Endothelial cell of umbilical vein (primary cell): ENCODE measurements at regions not wholly inside any gene's neighbourhood (a gene's known extent, or its start where the extent isn't known, plus 50 kb on each side); places are given as distances from the start of the nearest gene placed in this dataset.

Source experiments
- EZH2 ChIP-seq: IDR thresholded peaks from 2 replicates; pipeline ENCODE4 v1.6.1; 2012; ENCODE audit warnings: borderline replicate concordance, low read depth, mild to moderate bottlenecking, moderate library complexity, low read length, inconsistent platforms; ENCODE audit not compliant: severe bottlenecking
- FOS ChIP-seq: IDR thresholded peaks from 2 replicates; pipeline ENCODE4 v1.6.1; 2011; ENCODE audit warnings: mild to moderate bottlenecking, low read length, moderate library complexity, borderline replicate concordance; ENCODE audit not compliant: insufficient read depth
- JUN ChIP-seq: IDR thresholded peaks from 2 replicates; pipeline ENCODE4 v1.6.1; 2011; ENCODE audit warnings: borderline replicate concordance, low read depth; ENCODE audit not compliant: insufficient read length, insufficient read depth
- POLR2A ChIP-seq: IDR thresholded peaks from 2 replicates; pipeline ENCODE4 v1.6.1; 2012; ENCODE audit warnings: low read depth, mild to moderate bottlenecking, control low read depth, low read length
- TF ChIP-seq, protein P1 (sequence below), 2 donors: IDR thresholded peaks; 1 replicate in 1 of 2; 2 replicates in 1 of 2; pipeline ENCODE4 v1.5.1; 2011; ENCODE audit warnings: low read length in 2 of 2, mild to moderate bottlenecking in 2 of 2, moderate library complexity in 2 of 2, control low read depth in 1 of 2, inconsistent platforms in 1 of 2, low read depth in 1 of 2; ENCODE audit not compliant: insufficient read depth in 1 of 2; ENCODE audit errors: extremely low read depth in 1 of 2
- TF ChIP-seq, protein P2 (sequence below): IDR thresholded peaks from 2 replicates; pipeline ENCODE4 v1.6.1; 2011; ENCODE audit not compliant: insufficient read depth, insufficient read length

DNA sequence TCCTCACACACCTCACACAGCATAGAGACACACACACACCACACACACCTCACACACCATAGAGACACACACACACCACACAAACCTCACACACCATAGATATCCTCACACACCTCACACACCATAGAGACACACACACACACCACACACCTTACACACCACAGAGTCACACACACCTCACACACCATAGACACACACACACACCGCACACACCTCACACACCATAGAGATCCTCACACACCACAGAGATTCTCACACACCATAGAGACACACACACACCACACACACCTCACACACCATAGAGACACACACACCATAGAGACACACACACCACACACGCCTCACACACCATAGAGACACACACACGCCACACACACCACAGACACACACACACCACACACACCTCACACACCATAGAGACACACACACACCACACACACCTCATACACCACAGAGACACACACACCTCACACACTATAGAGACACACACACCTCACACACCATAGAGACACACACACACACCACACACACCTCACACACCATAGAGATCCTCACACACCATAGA, 270.6 kb downstream of the CYRIA start:
- TF ChIP-seq, protein P1, sequence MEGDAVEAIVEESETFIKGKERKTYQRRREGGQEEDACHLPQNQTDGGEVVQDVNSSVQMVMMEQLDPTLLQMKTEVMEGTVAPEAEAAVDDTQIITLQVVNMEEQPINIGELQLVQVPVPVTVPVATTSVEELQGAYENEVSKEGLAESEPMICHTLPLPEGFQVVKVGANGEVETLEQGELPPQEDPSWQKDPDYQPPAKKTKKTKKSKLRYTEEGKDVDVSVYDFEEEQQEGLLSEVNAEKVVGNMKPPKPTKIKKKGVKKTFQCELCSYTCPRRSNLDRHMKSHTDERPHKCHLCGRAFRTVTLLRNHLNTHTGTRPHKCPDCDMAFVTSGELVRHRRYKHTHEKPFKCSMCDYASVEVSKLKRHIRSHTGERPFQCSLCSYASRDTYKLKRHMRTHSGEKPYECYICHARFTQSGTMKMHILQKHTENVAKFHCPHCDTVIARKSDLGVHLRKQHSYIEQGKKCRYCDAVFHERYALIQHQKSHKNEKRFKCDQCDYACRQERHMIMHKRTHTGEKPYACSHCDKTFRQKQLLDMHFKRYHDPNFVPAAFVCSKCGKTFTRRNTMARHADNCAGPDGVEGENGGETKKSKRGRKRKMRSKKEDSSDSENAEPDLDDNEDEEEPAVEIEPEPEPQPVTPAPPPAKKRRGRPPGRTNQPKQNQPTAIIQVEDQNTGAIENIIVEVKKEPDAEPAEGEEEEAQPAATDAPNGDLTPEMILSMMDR (IDR thresholded peaks at IDR 0.05; ENCODE audit: extremely low read depth in 1 of 2, insufficient read depth in 1 of 2, low read depth in 1 of 2, low read length in 2 of 2) = no peak
- TF ChIP-seq EZH2 (no peak), JUN (no peak), POLR2A (no peak), FOS (no peak)
- TF ChIP-seq, protein P2, sequence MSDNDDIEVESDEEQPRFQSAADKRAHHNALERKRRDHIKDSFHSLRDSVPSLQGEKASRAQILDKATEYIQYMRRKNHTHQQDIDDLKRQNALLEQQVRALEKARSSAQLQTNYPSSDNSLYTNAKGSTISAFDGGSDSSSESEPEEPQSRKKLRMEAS = no peak
